ENCODE measurements at regions not wholly inside any gene's neighbourhood (a gene's known extent, or its start where the extent isn't known, plus 50 kb on each side); places are given as distances from the start of the nearest gene placed in this dataset.

DNA sequence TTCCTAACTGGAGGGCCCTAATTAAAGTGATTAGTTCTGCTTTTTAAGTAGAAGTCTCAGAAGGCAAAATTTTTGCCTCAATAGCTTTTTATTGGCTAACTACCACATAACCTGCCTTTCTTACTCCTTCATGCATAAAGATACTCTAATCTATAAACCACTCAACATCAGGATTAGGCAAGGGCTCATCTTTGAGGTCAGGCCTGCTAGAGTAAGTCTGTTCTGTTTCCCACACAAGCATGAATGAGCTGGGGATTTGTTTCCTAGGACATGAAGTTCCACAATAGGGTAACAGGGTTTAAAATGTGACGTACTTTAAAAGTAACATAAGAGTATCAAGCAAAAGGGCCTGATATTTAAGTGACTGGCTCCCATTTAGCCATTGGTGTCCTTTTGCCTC is 522.7 kb upstream of the TYRP1 start:
- Mint-ChIP-seq H3K4me1 (no peaks in the 10 kb centered on the region), H3K27ac (no peak overlapping the region), H3K27me3 (ENCODE audit: low read depth) (no peaks in the 10 kb centered on the region), H3K4me3 (no peak overlapping the region), H3K36me3 (no peaks in the 10 kb centered on the region), H3K9me3 (no peaks in the 10 kb centered on the region)
- no peak for DNase-seq (ENCODE audit: low spot score in 2 of 2, unreplicated experiment in 2 of 2)
- TF ChIP-seq, protein P1, sequence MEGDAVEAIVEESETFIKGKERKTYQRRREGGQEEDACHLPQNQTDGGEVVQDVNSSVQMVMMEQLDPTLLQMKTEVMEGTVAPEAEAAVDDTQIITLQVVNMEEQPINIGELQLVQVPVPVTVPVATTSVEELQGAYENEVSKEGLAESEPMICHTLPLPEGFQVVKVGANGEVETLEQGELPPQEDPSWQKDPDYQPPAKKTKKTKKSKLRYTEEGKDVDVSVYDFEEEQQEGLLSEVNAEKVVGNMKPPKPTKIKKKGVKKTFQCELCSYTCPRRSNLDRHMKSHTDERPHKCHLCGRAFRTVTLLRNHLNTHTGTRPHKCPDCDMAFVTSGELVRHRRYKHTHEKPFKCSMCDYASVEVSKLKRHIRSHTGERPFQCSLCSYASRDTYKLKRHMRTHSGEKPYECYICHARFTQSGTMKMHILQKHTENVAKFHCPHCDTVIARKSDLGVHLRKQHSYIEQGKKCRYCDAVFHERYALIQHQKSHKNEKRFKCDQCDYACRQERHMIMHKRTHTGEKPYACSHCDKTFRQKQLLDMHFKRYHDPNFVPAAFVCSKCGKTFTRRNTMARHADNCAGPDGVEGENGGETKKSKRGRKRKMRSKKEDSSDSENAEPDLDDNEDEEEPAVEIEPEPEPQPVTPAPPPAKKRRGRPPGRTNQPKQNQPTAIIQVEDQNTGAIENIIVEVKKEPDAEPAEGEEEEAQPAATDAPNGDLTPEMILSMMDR (IDR thresholded peaks at IDR 0.05; ENCODE audit: unreplicated experiment): no peak

DNA sequence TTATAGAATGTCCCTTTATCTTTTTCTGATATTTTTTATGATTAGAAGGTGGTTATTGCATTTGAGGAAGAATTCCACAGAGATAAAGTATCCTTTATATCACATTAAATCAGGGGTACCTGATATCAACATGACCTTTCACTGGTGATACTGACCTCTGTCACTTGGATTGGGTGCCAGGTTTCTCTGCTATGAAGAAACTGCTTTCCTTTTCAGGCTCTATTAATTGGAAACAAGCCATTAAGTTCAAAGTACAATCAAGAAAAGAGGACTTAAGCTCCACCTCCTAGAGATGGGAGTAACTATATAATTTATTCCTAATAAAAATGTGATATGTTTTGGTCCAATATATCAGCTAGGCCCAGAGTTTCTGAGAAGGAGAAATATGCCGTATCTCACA is 514.6 kb upstream of the TYRP1 start:
- Mint-ChIP-seq H3K27me3 (ENCODE audit: low read depth) (no peaks in the 10 kb centered on the region), H3K27ac (no peak overlapping the region)

DNA sequence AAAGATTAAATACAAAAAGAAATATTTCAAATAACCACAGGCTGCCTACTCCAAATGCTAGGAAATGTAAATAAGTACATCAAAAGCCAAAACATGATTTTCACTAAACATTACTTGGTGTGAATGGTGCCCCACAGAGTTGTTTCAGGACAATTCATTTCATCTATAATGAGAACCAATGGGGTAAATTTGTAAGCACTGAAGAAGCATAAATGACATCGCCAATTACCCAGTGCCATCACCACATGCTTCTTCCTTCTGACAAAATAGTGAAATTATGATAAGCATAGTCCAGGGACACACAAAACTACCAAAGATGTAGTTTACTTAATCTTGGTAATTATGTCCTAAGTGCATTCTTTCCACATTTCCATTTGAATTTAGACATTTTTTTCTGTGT is 510.4 kb upstream of the TYRP1 start:
- DNase-seq (ENCODE audit: low spot score in 2 of 2, unreplicated experiment in 2 of 2): no peak
- Mint-ChIP-seq H3K36me3 (no peaks in the 10 kb centered on the region), H3K27me3 (ENCODE audit: low read depth) (no peaks in the 10 kb centered on the region), H3K27ac (no peak overlapping the region), H3K4me3 (no peak overlapping the region), H3K4me1 (peaks cover 12% of the 10 kb centered on the region), H3K9me3 (peaks cover 5% of the 10 kb centered on the region)
- TF ChIP-seq, protein P1 (IDR thresholded peaks at IDR 0.05; ENCODE audit: unreplicated experiment): no peak

More for the DNA sequence above, 514.6 kb upstream of the TYRP1 start:
- H3K9me3 Mint-ChIP-seq: peaks cover 5% of the 10 kb centered on the region
- no peaks in the 10 kb centered on the region for H3K36me3 Mint-ChIP-seq
- H3K4me3 Mint-ChIP-seq: no peak overlapping the region
- peaks cover 12% of the 10 kb centered on the region for H3K4me1 Mint-ChIP-seq
- TF ChIP-seq, protein P1 (IDR thresholded peaks at IDR 0.05; ENCODE audit: unreplicated experiment): no peak
- DNase-seq (ENCODE audit: low spot score in 2 of 2, unreplicated experiment in 2 of 2): no peak

DNA sequence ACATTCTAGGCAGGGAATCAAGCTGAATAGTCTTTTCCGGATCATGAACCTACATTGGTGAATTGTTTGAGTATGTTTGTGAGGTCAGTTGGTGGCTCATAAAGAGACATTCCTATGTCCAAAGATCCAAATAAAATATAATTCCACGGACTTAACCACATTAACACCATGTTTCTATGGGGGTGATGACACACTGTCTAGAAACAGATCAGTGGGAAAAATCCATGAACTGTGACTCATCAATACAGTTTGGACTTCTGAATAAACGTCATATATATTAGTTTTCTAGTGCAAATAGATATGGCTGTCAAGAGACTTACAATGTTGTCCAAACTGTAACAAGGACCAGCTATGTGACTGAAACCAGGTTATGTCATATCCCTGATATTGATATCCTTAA is 509.9 kb upstream of the TYRP1 start:
- H3K27me3 Mint-ChIP-seq (ENCODE audit: low read depth): no peaks in the 10 kb centered on the region
- DNase-seq (ENCODE audit: low spot score in 2 of 2, unreplicated experiment in 2 of 2): no peak
- peaks cover 5% of the 10 kb centered on the region for H3K9me3 Mint-ChIP-seq
- H3K27ac Mint-ChIP-seq: no peak overlapping the region
- H3K36me3 Mint-ChIP-seq: no peaks in the 10 kb centered on the region
- H3K4me1 Mint-ChIP-seq: peaks cover 11% of the 10 kb centered on the region
- TF ChIP-seq, protein P1 (IDR thresholded peaks at IDR 0.05; ENCODE audit: unreplicated experiment): no peak
- no peak overlapping the region for H3K4me3 Mint-ChIP-seq

DNA sequence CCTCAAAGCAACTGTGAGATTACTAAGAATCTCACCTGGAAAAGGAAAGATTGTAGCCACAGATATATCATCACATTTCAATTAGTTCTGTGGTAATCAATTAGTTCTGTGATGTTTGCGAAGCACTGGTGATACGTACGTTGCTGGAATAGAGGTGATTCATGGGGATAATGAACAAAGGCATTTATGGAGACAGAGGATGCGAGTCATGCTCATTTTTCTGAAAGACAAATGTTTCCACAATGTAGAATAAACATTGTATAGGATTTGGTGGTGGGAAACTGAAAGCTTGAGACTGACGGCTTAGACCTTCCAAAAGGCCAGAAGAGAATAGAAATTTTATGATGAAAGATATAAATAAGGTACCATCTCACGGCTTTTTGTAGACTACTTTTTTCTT is 507.3 kb upstream of the TYRP1 start:
- Mint-ChIP-seq H3K27ac (no peak overlapping the region), H3K4me3 (no peak overlapping the region), H3K27me3 (ENCODE audit: low read depth) (no peaks in the 10 kb centered on the region), H3K4me1 (peaks cover under 1% of the 10 kb centered on the region), H3K36me3 (no peaks in the 10 kb centered on the region), H3K9me3 (peaks cover 4% of the 10 kb centered on the region)
- DNase-seq (ENCODE audit: low spot score in 2 of 2, unreplicated experiment in 2 of 2): no peak
- TF ChIP-seq, protein P1 (IDR thresholded peaks at IDR 0.05; ENCODE audit: unreplicated experiment): no peak

DNA sequence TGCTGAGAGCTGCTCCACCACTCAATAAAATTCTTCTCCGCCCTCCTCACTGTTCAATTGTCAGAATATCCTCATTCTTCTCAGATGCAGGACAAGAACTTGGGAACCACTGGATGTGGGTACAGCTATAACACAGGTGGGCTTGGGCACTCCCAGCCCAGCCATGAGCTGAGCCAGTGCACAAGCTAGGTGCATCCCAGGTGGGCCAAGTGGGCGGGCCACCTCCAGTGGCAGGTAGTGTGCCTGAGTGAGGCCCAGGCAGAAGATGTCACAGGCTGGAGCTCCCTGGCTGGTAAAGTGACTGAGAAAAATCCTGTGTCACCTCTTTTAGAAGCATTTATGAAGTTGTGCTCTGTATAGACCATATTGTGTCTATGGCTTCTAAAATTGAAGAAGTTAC is 501.6 kb upstream of the TYRP1 start:
- Mint-ChIP-seq H3K27me3 (ENCODE audit: low read depth) (no peaks in the 10 kb centered on the region), H3K4me3 (no peak overlapping the region), H3K9me3 (no peaks in the 10 kb centered on the region), H3K36me3 (no peaks in the 10 kb centered on the region), H3K27ac (no peak overlapping the region), H3K4me1 (no peaks in the 10 kb centered on the region)
- no peak for DNase-seq (ENCODE audit: low spot score in 2 of 2, unreplicated experiment in 2 of 2)
- TF ChIP-seq, protein P1 (IDR thresholded peaks at IDR 0.05; ENCODE audit: unreplicated experiment): no peak
